Fibroblast of villous mesenchyme (primary cell): ENCODE measurements at regions not wholly inside any gene's neighbourhood (a gene's known extent, or its start where the extent isn't known, plus 50 kb on each side); places are given as distances from the start of the nearest gene placed in this dataset.

Experiments used
- DNase-seq: peaks from one replicate; pipeline ENCODE4 v3.0.0-alpha.2; 2010; ENCODE audit warnings: low read depth
- H3K4me3 ChIP-seq: 2 replicates; pipeline ENCODE4 v1.5.1; 2011; ENCODE audit warnings: low read depth, mild to moderate bottlenecking, low read length
- TF ChIP-seq, protein P1 (sequence below): IDR thresholded peaks from 2 replicates; pipeline ENCODE4 v1.5.1; 2012; ENCODE audit warnings: low read depth, mild to moderate bottlenecking, low read length; ENCODE audit not compliant: insufficient read depth

DNA sequence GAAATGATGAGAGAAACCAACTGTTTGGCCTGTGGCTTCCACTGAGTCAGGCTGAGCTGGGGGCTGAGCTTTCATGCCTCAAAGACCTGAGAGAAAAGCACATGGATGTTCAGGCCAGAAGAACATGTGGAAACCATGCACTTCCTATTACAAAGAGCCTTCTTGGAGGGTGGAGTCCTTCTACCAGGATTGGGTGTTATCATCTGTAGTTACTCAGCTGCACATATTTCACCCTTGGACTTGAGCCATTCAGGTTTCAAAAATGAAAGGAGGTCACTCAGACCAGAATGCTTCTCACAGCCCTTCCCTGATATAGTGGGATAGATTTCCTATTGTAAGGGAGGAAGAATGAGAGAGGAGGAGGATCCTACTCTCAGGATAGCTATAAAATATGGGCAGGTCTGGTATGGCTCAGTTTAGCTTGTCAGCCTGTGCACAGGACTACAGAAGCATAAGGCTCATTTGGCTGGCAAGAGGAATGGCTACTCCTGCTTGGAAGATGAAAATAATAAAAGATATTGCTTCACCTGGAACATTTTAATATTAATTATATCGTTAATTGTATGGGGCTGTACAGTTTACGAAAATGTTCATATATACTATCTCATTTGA, 173.6 kb upstream of the TMC3 start:
- TF ChIP-seq, protein P1, sequence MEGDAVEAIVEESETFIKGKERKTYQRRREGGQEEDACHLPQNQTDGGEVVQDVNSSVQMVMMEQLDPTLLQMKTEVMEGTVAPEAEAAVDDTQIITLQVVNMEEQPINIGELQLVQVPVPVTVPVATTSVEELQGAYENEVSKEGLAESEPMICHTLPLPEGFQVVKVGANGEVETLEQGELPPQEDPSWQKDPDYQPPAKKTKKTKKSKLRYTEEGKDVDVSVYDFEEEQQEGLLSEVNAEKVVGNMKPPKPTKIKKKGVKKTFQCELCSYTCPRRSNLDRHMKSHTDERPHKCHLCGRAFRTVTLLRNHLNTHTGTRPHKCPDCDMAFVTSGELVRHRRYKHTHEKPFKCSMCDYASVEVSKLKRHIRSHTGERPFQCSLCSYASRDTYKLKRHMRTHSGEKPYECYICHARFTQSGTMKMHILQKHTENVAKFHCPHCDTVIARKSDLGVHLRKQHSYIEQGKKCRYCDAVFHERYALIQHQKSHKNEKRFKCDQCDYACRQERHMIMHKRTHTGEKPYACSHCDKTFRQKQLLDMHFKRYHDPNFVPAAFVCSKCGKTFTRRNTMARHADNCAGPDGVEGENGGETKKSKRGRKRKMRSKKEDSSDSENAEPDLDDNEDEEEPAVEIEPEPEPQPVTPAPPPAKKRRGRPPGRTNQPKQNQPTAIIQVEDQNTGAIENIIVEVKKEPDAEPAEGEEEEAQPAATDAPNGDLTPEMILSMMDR = no peak
- H3K4me3 ChIP-seq = no peak overlapping the region
- DNase-seq = no peak

- H3K4me3 ChIP-seq = no peak overlapping the region
- no peak for DNase-seq
- TF ChIP-seq, protein P1 = no peak
These were observed 170.4 kb upstream of the TMC3 start for GRCh38 chr15:81544385-81544784.

DNA sequence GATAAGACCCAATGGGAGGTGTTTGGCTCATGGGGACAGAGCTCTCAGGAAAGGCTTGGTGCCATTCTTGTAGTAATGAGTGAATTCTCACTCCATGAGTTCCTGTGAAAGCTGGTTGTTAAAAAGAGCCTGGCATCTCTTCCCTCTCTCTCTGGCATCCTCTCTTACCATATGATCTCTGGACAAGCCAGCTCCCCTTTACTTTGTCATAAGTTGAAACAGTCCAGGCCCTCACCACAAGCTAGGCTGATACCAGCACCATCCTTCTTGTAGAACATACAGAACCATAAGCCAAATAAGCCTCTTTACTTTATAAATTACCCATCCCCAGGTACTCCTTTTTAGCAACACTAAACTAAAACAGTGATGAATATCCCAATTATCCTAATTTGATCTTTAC, 166.9 kb upstream of the TMC3 start:
- H3K4me3 ChIP-seq = no peak overlapping the region
- no peak for DNase-seq
- TF ChIP-seq, protein P1 = no peak

DNA sequence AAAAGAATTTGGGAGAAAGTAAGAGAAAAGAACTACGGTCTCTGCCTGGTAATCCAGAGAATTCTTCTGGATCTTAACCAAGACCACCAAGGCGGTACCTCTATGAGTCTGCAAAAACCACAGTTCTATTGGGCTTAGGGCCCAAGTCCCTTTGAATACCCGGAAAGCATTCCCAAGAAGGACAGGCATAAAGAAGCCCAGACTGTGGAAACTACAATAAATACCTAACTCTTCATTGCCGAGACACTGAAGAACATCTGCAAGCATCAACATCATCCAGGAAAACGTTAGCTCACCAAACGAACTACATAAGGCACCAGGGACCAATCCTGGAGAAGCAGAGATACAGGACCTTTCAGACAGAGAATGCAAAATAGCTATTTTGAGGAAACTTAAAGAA, 162.3 kb upstream of the TMC3 start:
- TF ChIP-seq, protein P1 = no peak
- no peak for DNase-seq
- H3K4me3 ChIP-seq = no peak overlapping the region

GRCh38 chr15:81534124-81534523, 160.1 kb upstream of the TMC3 start:
- no peak for DNase-seq
- TF ChIP-seq, protein P1 = no peak

DNA sequence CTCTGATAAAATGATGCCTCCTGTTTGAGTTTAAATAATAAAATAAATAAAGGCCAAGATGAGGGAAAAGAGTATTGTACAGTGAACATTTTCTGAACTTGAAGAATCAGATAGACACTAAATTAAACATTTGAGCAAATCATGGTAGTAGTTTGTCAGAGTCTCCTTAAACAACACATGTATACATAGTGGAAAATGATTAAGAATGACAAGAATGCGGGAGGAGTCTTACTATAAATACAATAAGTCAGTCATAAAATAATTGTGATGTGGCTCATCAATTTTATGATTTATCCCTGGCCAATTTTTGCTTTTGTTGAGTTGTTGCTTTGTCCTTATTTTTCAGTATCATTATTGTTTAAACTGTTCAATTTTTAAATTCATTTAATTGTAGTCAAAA, 158.0 kb upstream of the TMC3 start:
- no peak for DNase-seq
- TF ChIP-seq, protein P1 = no peak
- H3K4me3 ChIP-seq = no peak overlapping the region

More at GRCh38 chr15:81534124-81534523, 160.1 kb upstream of the TMC3 start:
- no peak overlapping the region for H3K4me3 ChIP-seq

GRCh38 chr15:81531109-81531592, 157.1 kb upstream of the TMC3 start:
- TF ChIP-seq, protein P1 = no peak
- no peak overlapping the region for H3K4me3 ChIP-seq
- peak; percentile 47 for DNase-seq
